SHP77 treated with DMSO at 0.1 percent for 48 hours (cell line): ENCODE measurements at regions not wholly inside any gene's neighbourhood (a gene's known extent, or its start where the extent isn't known, plus 50 kb on each side); places are given as distances from the start of the nearest gene placed in this dataset.

Source experiments
- DNase-seq: peaks from one replicate; lab custom pipeline; 2025; lab: John Stamatoyannopoulos, UW

- DNase-seq = no peak
Measured at GRCh38 chr1:87560601-87561360, 232.1 kb downstream of the LMO4 start.

- no peak for DNase-seq
Measured at GRCh38 chr1:87563211-87563610, 234.5 kb downstream of the LMO4 start.

- DNase-seq = no peak
Measured at GRCh38 chr1:87565861-87566260, 237.2 kb downstream of the LMO4 start.

GRCh38 chr1:87568005-87568404 is 239.3 kb downstream of the LMO4 start:
- DNase-seq = no peak

GRCh38 chr1:87568911-87569310 is 240.2 kb downstream of the LMO4 start:
- no peak for DNase-seq

- no peak for DNase-seq
Measured at GRCh38 chr1:87572008-87572407, 243.3 kb downstream of the LMO4 start.

- DNase-seq = no peak
Measured at GRCh38 chr1:87572891-87573290, 244.2 kb downstream of the LMO4 start.

- no peak for DNase-seq
Measured at GRCh38 chr1:87575528-87575927, 246.8 kb downstream of the LMO4 start.

GRCh38 chr1:87578464-87578863 is 249.8 kb downstream of the LMO4 start:
- DNase-seq = no peak

GRCh38 chr1:87583459-87583858 is 254.8 kb downstream of the LMO4 start:
- no peak for DNase-seq

- no peak for DNase-seq
Measured at GRCh38 chr1:87584586-87584985, 255.9 kb downstream of the LMO4 start.

GRCh38 chr1:87586501-87586900 is 257.8 kb downstream of the LMO4 start:
- DNase-seq = no peak

GRCh38 chr1:87588495-87588894 is 259.8 kb downstream of the LMO4 start:
- DNase-seq = no peak

- DNase-seq = no peak
Measured at GRCh38 chr1:87591492-87591891, 262.8 kb downstream of the LMO4 start.

GRCh38 chr1:87592156-87592555 is 263.5 kb downstream of the LMO4 start:
- no peak for DNase-seq

- DNase-seq = no peak
Measured at GRCh38 chr1:87594736-87595383, 266.2 kb downstream of the LMO4 start.

GRCh38 chr1:87595384-87595781 is 266.7 kb downstream of the LMO4 start:
- DNase-seq = no peak

GRCh38 chr1:87598429-87598828 is 269.7 kb downstream of the LMO4 start:
- DNase-seq = no peak

GRCh38 chr1:87599569-87599968 is 270.9 kb downstream of the LMO4 start:
- DNase-seq = no peak

GRCh38 chr1:87600055-87600850 is 271.6 kb downstream of the LMO4 start:
- DNase-seq = no peak

- DNase-seq = no peak
Measured at GRCh38 chr1:87600854-87601253, 272.2 kb downstream of the LMO4 start.

GRCh38 chr1:87603626-87604025 is 274.9 kb downstream of the LMO4 start:
- no peak for DNase-seq

GRCh38 chr1:87612956-87613355 is 284.3 kb downstream of the LMO4 start:
- DNase-seq = no peak
